ENCODE measurements at regions not wholly inside any gene's neighbourhood (a gene's known extent, or its start where the extent isn't known, plus 50 kb on each side); places are given as distances from the start of the nearest gene placed in this dataset.

GRCh38 chr19:30665449-30665848 lies 293.3 kb downstream of the ZNF536 start:
- Histone ChIP-seq H3K9ac (ENCODE audit: insufficient read depth, low read length, poor library complexity, severe bottlenecking) (no peak overlapping the region), H3K9me3 (replicated peaks in 1 of 2; ENCODE audit: control insufficient read depth in 1 of 2, insufficient read depth in 1 of 2, low read length in 2 of 2) (no peaks in the 10 kb centered on the region), H3K4me2 (replicated peaks; ENCODE audit: extremely low read depth, low read length, poor library complexity, severe bottlenecking) (no peak overlapping the region), H3K36me3 (replicated peaks in 1 of 2; ENCODE audit: control insufficient read depth in 1 of 2, insufficient read depth in 2 of 2, low read length in 2 of 2) (no peaks in the 10 kb centered on the region), H3K79me2 (ENCODE audit: insufficient read depth, low read length) (no peaks in the 10 kb centered on the region), H3K27ac (ENCODE audit: low read depth in 1 of 2, low read length in 2 of 2) (no peak overlapping the region), H3K4me1 (ENCODE audit: control insufficient read depth in 1 of 2, insufficient read depth in 2 of 2, low read length in 2 of 2) (no peaks in the 10 kb centered on the region), H4K20me1 (ENCODE audit: insufficient read depth, low read length) (no peaks in the 10 kb centered on the region), H3K4me3 (replicated peaks in 1 of 3; ENCODE audit: low read depth in 2 of 3, low read length in 3 of 3) (no peak overlapping the region), H2AFZ (ENCODE audit: insufficient read depth, low read depth, low read length, poor library complexity, severe bottlenecking) (no peak overlapping the region), H3K27me3 (ENCODE audit: control insufficient read depth in 2 of 2, insufficient read depth in 2 of 2, low read length in 2 of 2) (peaks cover 0 to 3% of the 10 kb centered on the region in 2 donors)
- no peak for DNase-seq
- Mint-ChIP-seq H3K36me3 (no peaks in the 10 kb centered on the region), H3K4me1 (no peaks in the 10 kb centered on the region), H3K4me3 (no peak overlapping the region), H3K9me3 (no peaks in the 10 kb centered on the region), H3K27ac (no peak overlapping the region), H3K27me3 (ENCODE audit: low read depth in 3 of 3) (peaks cover 3 to 16% (median 4%) of the 10 kb centered on the region in 3 donors)
- intact Hi-C loops (cut with micrococcal nuclease), result loop anchor here (5.0 kb wide), 2 partner anchors 692 to 1557 kb away; no protein-coding TSS in a partner anchor
- 83% methylated on average over 2 of the region's 3 CpGs for WGBS (ENCODE audit: insufficient coverage)
- TF ChIP-seq, protein P1, sequence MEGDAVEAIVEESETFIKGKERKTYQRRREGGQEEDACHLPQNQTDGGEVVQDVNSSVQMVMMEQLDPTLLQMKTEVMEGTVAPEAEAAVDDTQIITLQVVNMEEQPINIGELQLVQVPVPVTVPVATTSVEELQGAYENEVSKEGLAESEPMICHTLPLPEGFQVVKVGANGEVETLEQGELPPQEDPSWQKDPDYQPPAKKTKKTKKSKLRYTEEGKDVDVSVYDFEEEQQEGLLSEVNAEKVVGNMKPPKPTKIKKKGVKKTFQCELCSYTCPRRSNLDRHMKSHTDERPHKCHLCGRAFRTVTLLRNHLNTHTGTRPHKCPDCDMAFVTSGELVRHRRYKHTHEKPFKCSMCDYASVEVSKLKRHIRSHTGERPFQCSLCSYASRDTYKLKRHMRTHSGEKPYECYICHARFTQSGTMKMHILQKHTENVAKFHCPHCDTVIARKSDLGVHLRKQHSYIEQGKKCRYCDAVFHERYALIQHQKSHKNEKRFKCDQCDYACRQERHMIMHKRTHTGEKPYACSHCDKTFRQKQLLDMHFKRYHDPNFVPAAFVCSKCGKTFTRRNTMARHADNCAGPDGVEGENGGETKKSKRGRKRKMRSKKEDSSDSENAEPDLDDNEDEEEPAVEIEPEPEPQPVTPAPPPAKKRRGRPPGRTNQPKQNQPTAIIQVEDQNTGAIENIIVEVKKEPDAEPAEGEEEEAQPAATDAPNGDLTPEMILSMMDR (IDR thresholded peaks at IDR 0.05), result no peak

DNA sequence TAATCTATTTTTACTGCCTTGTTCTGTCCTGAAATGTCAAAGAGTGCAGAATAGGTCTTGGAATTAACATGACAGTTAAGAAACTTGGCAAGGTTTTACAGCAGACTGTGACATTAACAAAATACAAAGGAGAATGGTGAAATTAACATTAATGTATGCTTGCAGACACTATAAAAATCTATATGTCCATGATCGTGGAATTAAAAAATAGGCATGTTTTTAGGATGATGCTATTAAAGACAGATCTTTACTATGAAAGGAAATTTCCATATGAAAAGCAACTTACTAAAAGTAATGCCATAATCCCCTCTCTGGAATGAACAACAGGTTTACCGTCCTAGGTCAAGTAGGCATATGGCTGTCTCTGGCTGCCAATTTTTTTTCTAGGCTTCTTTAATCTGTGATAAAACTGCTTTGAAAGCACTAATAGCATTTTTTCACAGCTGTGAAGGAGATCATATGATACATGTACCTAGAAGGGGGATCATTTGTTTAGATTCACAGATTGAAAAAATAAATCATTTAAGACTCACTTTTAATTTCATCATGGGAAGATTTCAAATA lies 291.5 kb downstream of the ZNF536 start:
- Histone ChIP-seq H3K79me2 (ENCODE audit: insufficient read depth, low read length) (no peaks in the 10 kb centered on the region), H3K36me3 (replicated peaks in 1 of 2; ENCODE audit: control insufficient read depth in 1 of 2, insufficient read depth in 2 of 2, low read length in 2 of 2) (no peaks in the 10 kb centered on the region), H4K20me1 (ENCODE audit: insufficient read depth, low read length) (no peaks in the 10 kb centered on the region), H3K9me3 (replicated peaks in 1 of 2; ENCODE audit: control insufficient read depth in 1 of 2, insufficient read depth in 1 of 2, low read length in 2 of 2) (no peaks in the 10 kb centered on the region), H3K9ac (ENCODE audit: insufficient read depth, low read length, poor library complexity, severe bottlenecking) (no peak overlapping the region), H3K4me3 (replicated peaks in 1 of 3; ENCODE audit: low read depth in 2 of 3, low read length in 3 of 3) (no peak overlapping the region), H3K4me2 (replicated peaks; ENCODE audit: extremely low read depth, low read length, poor library complexity, severe bottlenecking) (no peak overlapping the region), H3K27ac (ENCODE audit: low read depth in 1 of 2, low read length in 2 of 2) (no peak overlapping the region), H2AFZ (ENCODE audit: insufficient read depth, low read depth, low read length, poor library complexity, severe bottlenecking) (no peak overlapping the region), H3K27me3 (ENCODE audit: control insufficient read depth in 2 of 2, insufficient read depth in 2 of 2, low read length in 2 of 2) (no peaks in the 10 kb centered on the region), H3K4me1 (ENCODE audit: control insufficient read depth in 1 of 2, insufficient read depth in 2 of 2, low read length in 2 of 2) (no peaks in the 10 kb centered on the region)
- WGBS (ENCODE audit: insufficient coverage), result no CpG with 5 or more reads among the region's 2 CpGs
- Mint-ChIP-seq H3K27ac (no peak overlapping the region), H3K9me3 (peaks cover 0 to 10% (median 2%) of the 10 kb centered on the region in 7 donors), H3K4me3 (no peak overlapping the region), H3K36me3 (no peaks in the 10 kb centered on the region), H3K4me1 (no peaks in the 10 kb centered on the region), H3K27me3 (ENCODE audit: low read depth in 3 of 3) (peaks cover 0 to 9% (median 3%) of the 10 kb centered on the region in 3 donors)
- intact Hi-C loops (cut with micrococcal nuclease), result no loop called here
- TF ChIP-seq, protein P1 (IDR thresholded peaks at IDR 0.05), result no peak
- no peak for DNase-seq
